ENCODE measurements at regions not wholly inside any gene's neighbourhood (a gene's known extent, or its start where the extent isn't known, plus 50 kb on each side); places are given as distances from the start of the nearest gene placed in this dataset.

DNA sequence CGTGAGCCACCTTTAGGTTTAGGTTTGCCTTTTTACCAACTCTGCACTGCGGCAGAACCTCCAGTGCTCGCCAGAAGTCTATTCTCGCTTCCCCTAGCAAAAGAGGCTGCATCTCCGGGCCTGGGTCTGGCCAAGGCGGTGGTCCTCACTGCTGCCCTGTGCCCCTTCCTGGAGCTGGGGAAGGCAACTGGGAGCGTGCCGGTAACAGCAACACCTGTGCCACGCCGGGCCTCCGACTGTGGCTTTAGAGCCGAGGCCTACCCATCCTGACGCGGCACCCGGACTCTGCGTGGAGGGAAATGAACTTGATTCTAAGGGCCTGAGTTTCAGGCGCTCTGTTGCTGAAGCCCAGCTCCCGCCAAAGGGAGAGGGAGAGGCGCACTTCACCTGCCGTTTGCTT lies 82.4 kb upstream of the SPATA31C2 start:
- Mint-ChIP-seq H3K27ac (no peak overlapping the region), H3K4me3 (no peak overlapping the region), H3K36me3 (no peaks in the 10 kb centered on the region), H3K4me1 (no peaks in the 10 kb centered on the region), H3K9me3 (no peaks in the 10 kb centered on the region)
- DNase-seq (ENCODE audit: low spot score in 2 of 2) (no peak), ATAC-seq (no peak)

DNA sequence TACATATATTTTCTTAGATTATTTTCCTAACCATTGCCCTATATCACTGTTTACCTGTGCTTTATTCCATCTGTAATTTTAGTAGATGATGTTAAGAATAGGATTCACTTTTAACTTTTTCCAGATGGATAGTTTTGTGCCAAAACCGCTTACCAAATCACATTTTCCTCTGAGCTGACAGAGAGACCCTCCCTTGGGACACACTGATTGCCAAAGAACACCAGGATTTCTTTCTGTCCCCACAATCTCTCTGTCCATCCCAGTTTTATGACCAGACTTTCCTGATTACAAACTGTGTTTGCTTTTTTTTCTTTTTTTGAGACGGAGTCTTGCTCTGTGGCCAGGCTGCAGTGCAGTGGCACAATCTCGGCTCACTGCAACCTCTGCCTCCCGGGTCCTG lies 81.3 kb upstream of the SPATA31C2 start:
- ATAC-seq (no peak), DNase-seq (ENCODE audit: low spot score in 2 of 2) (no peak)
- H3K36me3 Mint-ChIP-seq, result no peaks in the 10 kb centered on the region
- H3K27ac Mint-ChIP-seq, result no peak overlapping the region
- H3K4me1 Mint-ChIP-seq, result no peaks in the 10 kb centered on the region
- H3K4me3 Mint-ChIP-seq, result no peak overlapping the region
- no peaks in the 10 kb centered on the region for H3K9me3 Mint-ChIP-seq

DNA sequence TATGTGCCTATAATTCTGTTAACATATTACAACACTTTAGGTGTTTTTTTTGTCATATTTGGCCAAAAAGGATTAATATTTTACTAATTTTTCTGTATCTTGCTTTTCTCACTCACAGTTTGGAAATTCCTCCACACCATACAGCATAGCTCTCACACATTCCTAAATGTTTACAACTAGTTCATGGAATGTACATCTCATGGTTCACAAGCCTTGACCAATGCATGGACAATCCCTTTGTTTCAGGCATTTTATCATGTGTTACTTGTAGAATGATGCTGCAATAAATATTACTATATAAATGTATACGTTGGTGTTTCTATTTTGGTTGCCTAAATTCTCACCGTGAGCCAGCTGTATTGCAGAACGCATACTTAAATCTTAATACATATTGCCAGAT lies 80.5 kb upstream of the SPATA31C2 start:
- no peaks in the 10 kb centered on the region for H3K4me1 Mint-ChIP-seq
- ATAC-seq, result no peak

DNA sequence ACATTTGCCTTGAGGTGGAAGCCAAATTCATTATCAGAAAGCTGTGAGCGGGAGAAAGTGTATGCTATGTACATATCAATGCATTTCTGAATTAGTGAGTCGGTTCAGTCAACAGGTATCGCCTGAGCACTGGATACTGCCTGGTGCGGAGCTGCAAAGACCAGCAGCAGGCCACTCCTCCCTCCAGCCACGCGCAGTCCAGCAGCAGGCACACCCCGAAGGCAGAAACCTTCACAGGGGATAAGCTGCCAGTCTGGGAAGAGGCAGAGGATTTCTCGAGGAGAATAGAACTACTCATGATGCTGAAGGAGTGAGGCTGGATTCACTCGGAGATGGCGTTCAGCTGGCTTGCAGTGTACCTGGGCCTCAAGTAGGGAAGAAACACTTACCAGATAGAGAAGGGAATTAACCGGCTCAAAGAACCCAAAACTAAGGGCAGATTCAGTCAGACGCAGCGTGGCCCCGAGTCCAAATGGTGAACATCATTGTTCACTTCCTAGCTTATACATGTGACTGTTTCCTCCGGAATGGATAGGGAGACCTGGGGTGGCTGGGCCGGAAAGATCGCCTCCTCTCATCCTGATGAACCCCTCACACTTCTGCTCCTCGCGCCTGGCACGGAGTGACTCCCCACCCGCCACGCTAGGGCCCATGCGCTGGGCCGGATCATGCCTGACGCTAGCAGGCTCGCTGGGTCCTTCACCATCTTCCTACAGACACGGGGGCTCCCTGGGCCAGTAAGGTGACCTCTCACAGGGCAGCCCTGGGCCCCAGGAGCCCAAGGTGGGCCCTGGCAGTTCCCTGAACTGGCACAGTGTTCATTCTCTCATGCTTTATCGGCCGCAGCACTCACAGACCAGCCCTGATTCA lies 78.1 kb upstream of the SPATA31C2 start:
- no peak for ATAC-seq

More for the DNA sequence above, 80.5 kb upstream of the SPATA31C2 start:
- DNase-seq (ENCODE audit: low spot score in 2 of 2), result no peak
- Mint-ChIP-seq H3K4me3 (no peak overlapping the region), H3K9me3 (peaks cover 2% of the 10 kb centered on the region), H3K27ac (no peak overlapping the region), H3K36me3 (no peaks in the 10 kb centered on the region)

DNA sequence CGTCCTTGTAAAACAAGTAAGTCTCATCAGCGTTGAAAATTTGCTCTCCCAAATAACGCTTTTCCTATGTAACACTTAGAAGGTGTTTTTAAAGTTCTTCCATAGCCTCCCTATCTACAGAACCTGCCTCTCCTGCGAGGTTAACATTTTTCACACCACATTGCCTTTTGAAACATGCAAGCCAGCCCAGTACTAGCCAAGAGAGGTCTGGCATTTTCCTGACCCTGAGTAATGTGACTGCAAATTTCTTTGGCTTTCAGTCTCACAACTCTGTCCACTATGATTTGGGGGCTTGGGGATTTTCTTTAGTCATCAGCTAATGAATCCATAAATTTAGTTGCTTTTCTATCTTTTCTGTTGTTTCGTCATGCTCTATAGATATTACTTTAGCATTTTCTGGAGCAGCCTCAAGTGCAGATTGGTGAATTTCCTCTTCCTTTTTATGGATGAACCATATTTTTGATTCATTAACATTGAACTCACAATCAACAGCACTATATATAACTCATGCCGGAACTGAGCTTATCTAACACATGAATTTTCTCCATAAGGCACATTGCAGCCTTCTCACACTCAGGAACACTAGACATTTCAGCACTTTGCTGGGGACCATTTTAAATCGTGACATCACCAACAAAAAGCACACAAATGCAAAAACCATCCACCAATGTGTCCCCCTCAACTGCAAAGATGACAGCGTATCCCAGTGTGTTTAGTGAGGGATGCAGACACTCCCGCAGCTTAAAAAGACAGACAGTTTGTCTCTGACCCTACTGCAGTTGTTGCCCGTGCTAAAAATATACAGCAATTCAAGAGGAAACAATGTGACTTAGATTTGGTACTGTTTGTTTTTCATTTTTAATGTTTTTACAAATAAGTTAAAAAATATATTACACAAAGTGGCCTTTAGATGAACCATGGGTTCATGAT lies 77.2 kb upstream of the SPATA31C2 start:
- DNase-seq (ENCODE audit: low spot score in 2 of 2) (no peak), ATAC-seq (no peak)
- no peak overlapping the region for H3K27ac Mint-ChIP-seq
- H3K9me3 Mint-ChIP-seq, result peaks cover 9% of the 10 kb centered on the region
- H3K36me3 Mint-ChIP-seq, result no peaks in the 10 kb centered on the region
- no peaks in the 10 kb centered on the region for H3K4me1 Mint-ChIP-seq
- no peak overlapping the region for H3K4me3 Mint-ChIP-seq

More for the DNA sequence above, 78.1 kb upstream of the SPATA31C2 start:
- no peak overlapping the region for H3K27ac Mint-ChIP-seq
- H3K4me1 Mint-ChIP-seq, result no peaks in the 10 kb centered on the region
- H3K36me3 Mint-ChIP-seq, result no peaks in the 10 kb centered on the region
- DNase-seq (ENCODE audit: low spot score in 2 of 2), result no peak
- peaks cover 9% of the 10 kb centered on the region for H3K9me3 Mint-ChIP-seq
- H3K4me3 Mint-ChIP-seq, result no peak overlapping the region

DNA sequence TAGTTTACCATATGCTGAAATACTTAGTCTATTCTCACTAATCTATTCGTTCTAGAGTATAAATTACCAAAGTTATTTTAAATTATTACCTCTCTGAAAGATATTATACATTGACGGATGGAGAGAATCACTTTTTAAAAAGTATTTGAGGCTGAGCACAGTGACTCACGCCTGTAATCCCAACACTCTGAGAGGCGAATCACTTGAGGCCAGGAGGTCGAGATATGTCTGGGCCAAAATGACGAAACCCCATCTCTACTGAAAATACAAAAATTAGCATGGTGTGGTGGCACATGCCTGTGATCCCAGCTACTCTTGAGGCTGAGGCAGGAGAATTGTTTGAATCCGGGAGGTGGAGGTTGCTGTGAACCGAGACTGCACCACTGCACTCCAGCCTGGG lies 64.0 kb upstream of the SPATA31C2 start:
- Mint-ChIP-seq H3K4me3 (no peak overlapping the region), H3K27ac (no peak overlapping the region), H3K36me3 (no peaks in the 10 kb centered on the region), H3K4me1 (no peaks in the 10 kb centered on the region), H3K9me3 (no peaks in the 10 kb centered on the region)
- ATAC-seq (no peak), DNase-seq (ENCODE audit: low spot score in 2 of 2) (no peak)

DNA sequence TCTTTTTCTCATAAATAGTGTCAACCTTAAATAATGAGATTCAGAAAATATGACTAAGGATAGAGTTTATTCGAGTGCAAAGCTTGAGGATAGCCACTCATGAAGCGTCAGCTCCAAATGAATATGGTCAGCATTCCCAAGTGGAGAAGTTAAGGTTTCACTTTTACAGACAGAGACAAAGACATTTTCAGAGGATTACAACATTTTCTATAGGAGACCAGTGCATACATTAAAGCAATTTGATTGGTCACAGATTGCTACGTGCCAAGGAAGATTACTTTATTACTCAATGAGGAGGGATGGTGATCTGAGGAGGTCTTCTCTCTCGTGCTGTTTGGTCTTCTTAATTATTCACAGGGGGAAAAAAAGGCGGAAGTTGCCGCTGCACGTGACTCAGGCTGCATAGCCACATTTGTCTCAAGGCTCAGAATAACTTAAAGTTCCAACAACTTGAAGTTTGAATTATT lies 60.1 kb upstream of the SPATA31C2 start:
- no peak for DNase-seq (ENCODE audit: low spot score in 2 of 2)
- Mint-ChIP-seq H3K27ac (no peak overlapping the region), H3K36me3 (no peaks in the 10 kb centered on the region), H3K4me1 (no peaks in the 10 kb centered on the region), H3K9me3 (no peaks in the 10 kb centered on the region), H3K4me3 (no peak overlapping the region)
- ATAC-seq, result no peak

DNA sequence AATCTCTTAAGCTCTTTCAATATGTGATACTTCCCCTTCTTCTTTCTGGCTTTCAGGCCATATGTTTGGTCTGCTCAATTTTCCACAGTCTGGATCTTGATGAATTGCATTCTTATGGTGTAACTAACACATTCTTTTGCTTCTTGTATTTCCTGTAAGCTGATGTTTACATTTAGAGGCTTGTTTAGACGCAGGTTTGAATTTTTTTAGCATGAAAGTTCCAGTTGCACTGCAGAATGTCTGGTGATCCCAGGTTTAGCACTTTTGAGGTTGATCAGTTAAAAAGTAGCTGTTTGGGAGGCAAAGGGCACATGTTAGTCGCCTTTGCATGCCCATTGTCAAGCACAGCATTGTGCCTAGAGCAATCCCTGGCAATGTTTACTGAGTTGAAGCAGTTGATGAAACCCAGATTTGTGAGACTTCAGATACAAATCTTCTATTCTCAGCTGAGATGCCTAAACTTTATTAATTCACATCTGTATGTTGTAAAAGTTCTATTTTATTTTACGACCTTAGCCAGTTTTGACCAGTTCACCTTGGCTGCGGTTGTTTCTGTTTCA lies 59.6 kb upstream of the SPATA31C2 start:
- H3K4me3 Mint-ChIP-seq, result no peak overlapping the region
- no peak for DNase-seq (ENCODE audit: low spot score in 2 of 2)

DNA sequence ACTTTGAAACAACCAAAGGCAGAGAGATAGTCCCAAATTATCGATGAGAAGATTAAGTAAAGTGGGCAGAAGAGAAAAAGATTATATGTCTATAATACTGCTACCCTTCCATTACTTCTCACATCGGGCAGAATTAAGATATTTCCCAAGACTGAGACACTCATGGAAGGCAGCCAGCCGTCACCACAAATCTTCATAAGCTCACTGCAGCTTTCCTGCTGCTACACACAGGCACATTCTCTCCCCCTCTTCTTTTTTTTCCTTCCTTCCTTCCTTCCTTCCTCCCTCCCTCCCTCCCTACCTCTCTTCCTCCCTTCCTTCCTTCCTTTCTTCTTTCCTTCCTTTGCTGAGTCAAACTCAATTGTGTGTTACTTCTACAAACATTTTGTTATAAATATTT lies 58.7 kb upstream of the SPATA31C2 start:
- Mint-ChIP-seq H3K36me3 (no peaks in the 10 kb centered on the region), H3K9me3 (no peaks in the 10 kb centered on the region), H3K4me3 (no peak overlapping the region), H3K27ac (no peak overlapping the region), H3K4me1 (no peaks in the 10 kb centered on the region)
- DNase-seq (ENCODE audit: low spot score in 2 of 2) (no peak), ATAC-seq (no peak)

More for the DNA sequence above, 59.6 kb upstream of the SPATA31C2 start:
- Mint-ChIP-seq H3K36me3 (no peaks in the 10 kb centered on the region), H3K9me3 (no peaks in the 10 kb centered on the region), H3K4me1 (no peaks in the 10 kb centered on the region), H3K27ac (no peak overlapping the region)
- no peak for ATAC-seq

DNA sequence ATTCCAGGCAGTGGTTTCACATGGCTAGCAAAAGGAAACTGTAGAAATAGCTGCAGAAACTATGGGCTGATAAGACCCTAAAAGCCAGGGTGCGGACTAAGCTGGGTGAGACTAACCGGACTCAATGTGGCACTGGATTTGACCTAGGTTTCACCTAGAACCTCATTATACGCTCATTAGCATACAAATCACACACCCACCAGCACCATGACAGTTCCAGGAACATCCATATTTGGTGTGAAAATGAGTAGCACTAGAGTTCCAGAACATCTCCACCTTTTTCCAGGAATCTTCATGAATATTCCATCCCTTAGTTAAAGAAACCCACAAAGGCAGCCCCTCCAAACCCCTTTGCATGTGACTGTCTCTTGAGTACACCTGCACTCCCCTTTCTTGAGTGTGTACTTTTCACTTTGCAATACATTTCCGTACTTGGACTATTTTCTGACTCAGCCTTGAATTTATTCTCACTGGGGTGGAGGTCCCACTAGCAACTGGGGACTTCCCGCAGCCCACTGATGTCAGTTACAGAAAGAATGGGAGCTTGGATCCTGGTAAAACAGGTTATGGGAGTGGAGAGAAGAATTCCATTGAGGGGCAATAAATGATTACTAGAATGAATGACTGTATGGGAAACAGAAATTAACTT lies 58.0 kb upstream of the SPATA31C2 start:
- ATAC-seq, result no peak
- Mint-ChIP-seq H3K4me1 (no peaks in the 10 kb centered on the region), H3K36me3 (no peaks in the 10 kb centered on the region), H3K4me3 (no peak overlapping the region), H3K9me3 (no peaks in the 10 kb centered on the region), H3K27ac (no peak overlapping the region)
- DNase-seq (ENCODE audit: low spot score in 2 of 2), result no peak

DNA sequence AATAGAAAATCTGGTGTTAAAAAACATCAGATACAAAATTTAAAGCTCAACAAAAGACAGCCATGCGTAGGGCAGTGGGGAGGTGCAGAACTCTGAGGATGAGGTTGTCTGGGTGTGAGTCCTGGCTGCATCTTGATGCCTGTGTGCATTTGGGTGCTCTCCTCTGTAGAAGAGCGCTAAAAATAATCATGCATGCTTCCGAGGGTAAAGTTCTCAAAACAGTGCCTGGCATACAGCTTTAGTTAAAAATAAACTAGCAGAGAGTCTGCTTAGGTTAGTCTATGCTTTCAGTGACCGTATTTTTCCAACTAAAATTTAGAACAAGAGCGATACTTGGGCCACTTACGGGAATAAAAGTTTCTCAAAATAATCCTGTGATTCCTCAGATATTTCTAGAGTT lies 55.5 kb upstream of the SPATA31C2 start:
- H3K9me3 Mint-ChIP-seq, result no peaks in the 10 kb centered on the region
- ATAC-seq, result no peak

DNA sequence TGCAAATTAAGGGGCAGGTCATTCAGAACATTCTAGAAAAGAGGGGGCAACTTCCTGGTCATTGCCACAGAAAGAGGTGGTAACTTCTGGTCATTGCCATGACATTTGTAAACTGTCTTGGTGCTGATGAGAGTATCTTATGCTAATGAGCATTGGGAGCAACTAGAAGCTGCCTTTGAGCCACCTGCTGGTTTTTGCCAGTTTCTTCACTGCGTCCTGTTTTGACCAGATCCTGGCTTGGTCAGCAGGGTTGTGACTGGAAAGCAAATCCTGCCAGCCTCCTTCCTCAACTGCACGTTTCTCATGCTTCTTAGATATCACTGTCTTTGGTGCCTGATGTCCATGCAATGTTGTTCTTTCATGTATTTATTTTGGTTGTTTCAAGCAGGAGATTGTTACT lies 53.2 kb upstream of the SPATA31C2 start:
- no peaks in the 10 kb centered on the region for H3K4me1 Mint-ChIP-seq
- ATAC-seq (no peak), DNase-seq (ENCODE audit: low spot score in 2 of 2) (no peak)
- no peaks in the 10 kb centered on the region for H3K9me3 Mint-ChIP-seq
- H3K27ac Mint-ChIP-seq, result no peak overlapping the region
- no peak overlapping the region for H3K4me3 Mint-ChIP-seq
- H3K36me3 Mint-ChIP-seq, result no peaks in the 10 kb centered on the region

More for the DNA sequence above, 55.5 kb upstream of the SPATA31C2 start:
- Mint-ChIP-seq H3K4me1 (no peaks in the 10 kb centered on the region), H3K36me3 (no peaks in the 10 kb centered on the region), H3K4me3 (no peak overlapping the region), H3K27ac (no peak overlapping the region)
- DNase-seq (ENCODE audit: low spot score in 2 of 2), result no peak

DNA sequence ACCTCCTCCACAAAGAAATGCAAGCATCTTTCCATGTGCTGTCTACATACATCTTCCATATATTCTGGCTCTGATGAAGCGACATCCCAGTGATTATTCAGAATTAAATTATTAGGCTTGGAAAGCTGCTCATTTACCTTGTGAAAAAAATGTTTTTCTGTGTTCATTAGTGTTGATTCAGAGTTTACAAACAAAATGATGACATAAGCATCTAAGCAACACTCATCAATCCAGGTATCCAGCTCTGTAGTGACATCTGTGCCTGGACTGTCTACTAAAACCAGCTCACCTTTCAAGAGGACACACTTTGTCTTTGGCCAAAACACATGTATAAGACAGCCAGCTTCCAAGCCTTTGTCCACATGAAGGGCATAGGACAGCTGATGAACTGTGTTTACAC lies 51.1 kb upstream of the SPATA31C2 start:
- H3K4me1 Mint-ChIP-seq, result no peaks in the 10 kb centered on the region
- no peak overlapping the region for H3K27ac Mint-ChIP-seq
- H3K4me3 Mint-ChIP-seq, result no peak overlapping the region
- H3K9me3 Mint-ChIP-seq, result no peaks in the 10 kb centered on the region
- no peaks in the 10 kb centered on the region for H3K36me3 Mint-ChIP-seq
- ATAC-seq, result no peak
- no peak for DNase-seq (ENCODE audit: low spot score in 2 of 2)
